Renal pelvis (tissue), 1 donor: ENCODE measurements at regions not wholly inside any gene's neighbourhood (a gene's known extent, or its start where the extent isn't known, plus 50 kb on each side); places are given as distances from the start of the nearest gene placed in this dataset.
A peak's percentile ranks its signal among the peaks of the same experiment; 100 is the strongest.
"Not testable (repeated sequence)": the region's sequence is repeated elsewhere in the genome, so short reads cannot be mapped to it uniquely, and the experiment has no call there.

Source experiments
- DNase-seq: peaks from one replicate; pipeline ENCODE4 v3.0.0-alpha.2; 2013

GRCh38 chr19:27824108-27824507 lies 1388.8 kb downstream of the UQCRFS1 start:
- DNase-seq: no peak

GRCh38 chr19:27822336-27822735 lies 1390.6 kb downstream of the UQCRFS1 start:
- DNase-seq: no peak

DNA sequence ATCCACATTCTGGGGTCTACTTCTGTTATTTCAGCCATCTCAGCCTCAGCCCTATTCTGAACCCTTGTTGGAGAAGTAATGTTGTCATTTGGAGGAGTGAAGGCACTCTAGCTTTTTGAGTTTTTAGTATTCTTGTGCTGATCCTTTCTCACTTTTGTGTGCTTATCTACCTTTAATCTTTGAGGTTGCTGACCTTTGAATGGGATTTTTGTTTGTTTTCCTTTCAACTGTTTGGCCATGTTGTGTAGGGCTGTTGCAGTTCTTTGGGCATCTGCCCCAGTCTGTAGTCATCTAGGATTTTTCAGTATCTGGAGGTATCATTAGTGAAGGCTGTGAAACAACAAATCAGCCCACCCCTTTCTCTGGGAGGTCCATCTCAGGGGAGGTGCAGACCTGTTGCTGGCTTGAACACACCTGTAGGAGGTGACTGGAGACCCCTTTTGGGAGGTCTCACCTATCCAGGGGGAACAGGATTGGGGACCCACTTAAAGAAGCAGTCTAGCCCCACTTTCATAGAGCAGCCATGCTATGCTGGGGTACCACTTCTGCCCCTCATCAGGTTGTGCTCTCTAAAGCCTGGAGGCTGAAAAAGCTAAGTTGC lies 1391.4 kb downstream of the UQCRFS1 start:
- DNase-seq: no peak

DNA sequence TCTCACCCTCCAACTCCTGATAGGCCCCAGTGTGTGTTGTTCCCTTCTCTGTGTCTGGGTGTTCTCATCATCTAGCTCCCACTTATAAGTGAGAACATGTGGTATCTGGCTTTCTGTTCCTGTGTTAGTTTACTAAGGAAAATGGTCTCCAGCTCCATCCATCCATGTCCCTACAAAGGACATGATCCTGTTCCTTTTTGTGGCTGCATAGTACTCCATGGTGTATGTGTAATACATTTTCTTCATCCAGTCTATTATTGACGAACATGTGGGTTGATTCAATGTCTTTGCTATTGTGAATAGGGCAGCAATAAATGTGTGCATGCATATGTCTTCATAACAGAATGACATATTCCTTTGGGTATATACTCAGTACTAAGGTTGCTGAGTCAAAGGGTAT lies 1397.0 kb downstream of the UQCRFS1 start:
- no peak for DNase-seq

DNA sequence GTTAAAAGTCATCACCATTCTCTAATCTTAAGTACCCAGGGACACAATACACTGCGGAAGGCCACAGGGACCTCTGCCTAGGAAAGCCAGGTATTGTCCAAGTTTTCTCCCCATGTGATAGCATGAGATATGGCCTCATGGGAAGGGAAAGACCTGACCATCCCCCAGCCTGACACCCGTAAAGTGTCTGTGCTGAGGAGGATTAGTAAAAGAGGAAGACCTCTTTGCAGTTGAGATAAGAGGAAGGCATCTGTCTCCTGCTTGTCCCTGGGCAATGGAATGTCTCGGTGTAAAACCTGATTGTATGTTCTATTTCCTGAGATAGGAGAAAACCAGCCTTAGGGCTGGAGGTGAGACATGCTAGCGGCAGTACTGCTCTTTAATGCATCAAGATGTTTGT lies 1398.1 kb downstream of the UQCRFS1 start:
- DNase-seq: not testable (repeated sequence)

DNA sequence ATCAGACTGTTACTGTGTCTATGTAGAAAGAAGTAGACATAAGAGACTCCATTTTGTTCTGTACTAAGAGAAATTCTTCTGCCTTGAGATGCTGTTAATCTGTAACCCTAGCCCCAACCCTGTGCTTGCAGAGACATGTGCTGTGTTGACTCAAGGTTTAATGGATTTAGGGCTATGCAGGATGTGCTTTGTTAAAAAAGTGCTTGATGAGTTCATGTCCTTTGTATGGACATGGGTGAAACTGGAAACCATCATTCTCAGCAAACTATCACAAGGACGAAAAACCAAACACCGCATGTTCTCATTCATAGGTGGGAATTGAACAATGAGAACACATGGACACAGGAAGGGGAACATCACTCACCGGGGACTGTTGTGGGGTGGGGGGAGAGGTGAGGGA lies 1398.7 kb downstream of the UQCRFS1 start:
- not testable (repeated sequence) for DNase-seq

GRCh38 chr19:27806471-27807070 lies 1406.4 kb downstream of the UQCRFS1 start:
- DNase-seq: no peak

DNA sequence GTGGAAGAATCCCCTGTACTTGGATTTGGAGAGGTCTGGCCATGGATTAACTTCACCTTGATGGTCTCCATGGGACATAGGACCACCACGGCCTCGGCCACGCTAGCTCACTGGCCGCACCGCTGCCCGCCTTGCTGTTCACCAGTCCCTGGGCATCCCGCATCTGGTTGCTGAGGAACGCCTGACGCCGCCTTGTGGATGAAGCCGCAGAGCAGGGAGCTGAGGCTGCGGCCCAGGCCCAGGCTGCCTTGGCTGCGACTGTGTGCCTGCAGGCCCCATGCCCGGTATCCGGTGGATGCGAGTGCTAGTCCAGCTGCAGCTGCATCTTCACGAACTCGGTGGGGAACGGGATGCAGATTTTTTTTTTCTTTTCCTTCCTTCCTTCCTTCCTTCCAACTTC lies 1407.1 kb downstream of the UQCRFS1 start:
- no peak for DNase-seq

- not testable (repeated sequence) for DNase-seq
These were observed 1410.7 kb downstream of the UQCRFS1 start for GRCh38 chr19:27802293-27802692.

- no peak for DNase-seq
These were observed 1416.4 kb downstream of the UQCRFS1 start for GRCh38 chr19:27796540-27796939.

DNA sequence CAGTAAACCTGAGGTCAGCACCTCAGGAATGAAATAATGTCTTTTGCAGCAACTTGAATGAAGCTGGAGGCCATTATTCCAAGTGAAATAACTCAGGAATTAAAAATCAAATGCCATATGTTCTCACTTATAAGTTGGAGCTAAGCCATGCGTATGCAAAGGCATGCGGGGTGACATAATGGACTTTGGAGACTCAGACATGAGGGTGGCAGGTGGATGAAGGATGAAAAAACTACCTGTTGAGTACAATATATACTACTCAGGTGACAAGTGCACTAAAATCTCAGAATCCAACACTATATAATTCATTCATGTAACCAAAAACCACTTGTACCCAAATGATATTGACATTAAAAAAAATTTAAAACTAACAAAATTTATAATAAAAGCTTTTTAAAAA lies 1416.9 kb downstream of the UQCRFS1 start:
- no peak for DNase-seq

GRCh38 chr19:27795369-27795768 lies 1417.6 kb downstream of the UQCRFS1 start:
- DNase-seq: no peak

DNA sequence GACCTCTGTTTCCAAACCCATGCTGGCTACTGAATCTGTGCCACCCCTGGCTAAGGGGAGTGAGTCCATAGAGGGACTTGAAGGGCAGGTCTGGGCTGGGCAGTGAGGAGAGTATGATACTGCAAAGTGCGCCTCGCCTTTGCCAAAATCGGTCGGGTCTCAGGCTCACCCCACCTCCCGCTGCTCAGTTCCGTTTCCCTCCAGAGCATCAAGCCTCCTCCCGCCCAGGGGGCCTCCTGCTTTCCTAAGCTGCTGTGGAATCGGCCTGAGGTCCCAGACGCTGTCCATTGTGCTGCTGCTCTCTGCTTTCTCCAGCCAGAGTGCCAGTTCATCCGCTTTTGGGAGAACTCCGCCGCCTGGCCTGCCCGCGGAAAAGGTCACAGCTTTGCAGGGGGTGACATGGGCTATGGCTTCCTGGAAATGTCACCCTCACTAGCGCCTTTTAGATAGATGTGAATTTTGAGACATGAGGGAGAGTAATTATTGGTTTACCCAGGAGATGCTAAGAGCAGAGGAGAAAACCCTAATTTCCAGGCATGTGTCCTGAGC lies 1418.4 kb downstream of the UQCRFS1 start:
- DNase-seq: peak; percentile 14

GRCh38 chr19:27793644-27794493 lies 1419.1 kb downstream of the UQCRFS1 start:
- DNase-seq: peak; percentile 94

DNA sequence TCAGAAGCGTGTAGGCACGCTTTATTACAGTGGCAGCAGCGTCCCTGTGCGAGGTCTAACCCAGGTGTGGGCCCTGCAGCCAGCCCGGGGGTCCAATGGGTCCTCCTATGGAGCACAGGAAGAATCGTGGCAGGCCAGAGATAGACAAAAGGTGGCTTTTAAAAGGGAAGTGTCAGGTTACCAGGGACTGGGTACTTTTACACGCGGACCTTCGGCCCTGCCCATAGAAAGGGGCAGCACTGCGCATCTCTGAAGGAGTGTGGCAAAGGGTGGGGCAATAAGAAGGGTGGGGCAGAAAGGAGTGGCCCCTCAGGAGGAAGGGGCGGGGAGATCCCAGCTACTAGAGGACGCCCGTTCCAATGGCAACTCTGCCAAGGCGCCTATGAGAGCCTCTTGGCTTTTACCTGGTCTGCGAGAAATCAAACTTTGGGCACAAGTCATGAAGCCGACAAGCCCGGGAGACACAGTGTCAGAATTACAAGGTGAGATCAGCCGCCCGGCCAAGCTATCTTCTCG lies 1419.8 kb downstream of the UQCRFS1 start:
- DNase-seq: peak; percentile 80

DNA sequence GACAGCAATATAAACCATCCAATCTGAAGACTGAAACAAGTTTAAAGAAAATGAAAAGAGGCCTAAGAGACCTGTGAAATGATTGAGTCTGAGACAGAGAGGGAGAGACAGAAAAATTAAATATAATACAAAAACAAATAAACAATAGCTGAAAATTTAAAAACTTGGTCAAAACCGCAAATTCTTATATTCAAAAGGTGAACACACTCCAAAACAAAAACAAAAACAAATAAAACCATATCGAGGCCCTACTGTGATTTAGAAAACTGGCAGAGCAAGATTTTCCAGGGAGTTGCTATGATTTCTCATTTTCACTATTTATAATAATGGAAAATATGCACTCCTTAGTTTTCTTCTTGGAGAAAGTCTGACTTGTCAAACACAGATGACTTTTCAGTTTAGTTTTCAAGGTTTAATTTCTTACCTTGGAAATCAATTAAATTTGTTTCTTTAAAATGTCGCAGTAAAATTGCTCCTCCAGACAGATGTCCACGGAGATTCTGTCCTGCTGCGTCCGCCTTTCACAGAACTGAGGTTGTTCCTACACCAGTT lies 1420.3 kb downstream of the UQCRFS1 start:
- DNase-seq: no peak

DNA sequence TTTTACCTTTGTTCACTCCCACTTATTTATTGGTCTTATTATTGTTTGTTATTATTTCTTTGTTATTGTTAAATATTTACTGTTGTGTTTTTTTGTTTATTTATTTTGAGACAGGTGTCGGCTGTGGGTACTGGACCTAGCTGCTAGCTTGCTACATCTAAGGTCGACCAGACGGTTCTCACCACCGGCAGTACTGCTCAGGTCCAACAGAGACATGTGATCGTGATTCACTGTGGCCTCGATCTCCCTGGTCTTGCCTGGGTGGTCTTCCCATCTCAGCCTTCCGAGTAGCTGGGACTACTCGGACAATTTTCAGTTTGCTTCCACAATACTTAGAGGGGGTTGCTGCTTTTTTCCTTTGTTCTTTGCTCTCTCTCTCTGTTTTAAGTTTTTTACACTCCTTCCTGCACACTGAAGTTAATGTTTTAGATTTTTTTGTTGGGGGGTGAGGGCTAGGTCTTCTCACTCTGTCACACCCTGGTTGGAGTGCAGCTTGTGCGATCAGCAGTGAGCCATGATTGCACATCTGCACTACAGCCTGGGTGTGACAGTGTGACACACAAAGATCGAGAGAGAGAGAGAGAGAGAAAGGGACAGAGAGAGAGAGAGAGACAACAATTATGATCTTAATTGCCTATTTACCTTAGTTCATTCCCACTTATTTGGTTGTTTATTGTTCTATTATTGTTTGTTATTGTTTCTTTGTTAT lies 1432.4 kb downstream of the UQCRFS1 start:
- no peak for DNase-seq

GRCh38 chr19:27779954-27780353 lies 1433.0 kb downstream of the UQCRFS1 start:
- no peak for DNase-seq

GRCh38 chr19:27777726-27778125 lies 1435.2 kb downstream of the UQCRFS1 start:
- no peak for DNase-seq

GRCh38 chr19:27777242-27777641 lies 1435.7 kb downstream of the UQCRFS1 start:
- no peak for DNase-seq

DNA sequence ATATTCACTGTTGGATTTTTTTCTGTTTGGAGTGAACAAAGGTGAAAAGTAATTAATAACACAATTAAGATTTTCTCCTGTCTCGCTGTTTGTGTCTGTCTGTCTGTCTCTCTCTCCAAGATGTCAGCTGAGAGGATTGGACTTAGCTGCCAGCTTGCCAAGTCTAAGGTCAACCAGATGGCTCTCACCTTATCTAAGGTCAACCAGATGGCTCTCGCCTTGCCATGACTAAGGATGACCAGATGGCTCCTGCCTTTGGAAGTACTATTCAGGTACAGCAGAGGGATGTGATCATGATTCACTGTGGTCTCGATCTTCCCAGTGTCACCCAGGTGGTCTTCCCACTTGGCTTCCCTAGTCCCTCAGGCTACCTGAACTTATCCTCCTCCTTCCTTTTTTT lies 1436.4 kb downstream of the UQCRFS1 start:
- no peak for DNase-seq

GRCh38 chr19:27776020-27776419 lies 1436.9 kb downstream of the UQCRFS1 start:
- DNase-seq: no peak
